22Rv1 (cell line): ENCODE measurements at regions not wholly inside any gene's neighbourhood (a gene's known extent, or its start where the extent isn't known, plus 50 kb on each side); places are given as distances from the start of the nearest gene placed in this dataset.

Source experiments
- CTCF ChIP-seq: fragments of 450-650 bp; IDR thresholded peaks from 2 replicates; pipeline ENCODE4 v1.5.1; 2017; ENCODE audit warnings: mild to moderate bottlenecking
- ZFX ChIP-seq: fragments of 450-650 bp; IDR thresholded peaks from 2 replicates; pipeline ENCODE4 v1.6.1; 2017; ENCODE audit warnings: antibody characterized with exemption, borderline replicate concordance

- TF ChIP-seq CTCF (no peak), ZFX (no peak)
Observed at GRCh38 chr6:23179994-23180393, 610.6 kb downstream of the HDGFL1 start.
